ENCODE measurements at regions not wholly inside any gene's neighbourhood (a gene's known extent, or its start where the extent isn't known, plus 50 kb on each side); places are given as distances from the start of the nearest gene placed in this dataset.

DNA sequence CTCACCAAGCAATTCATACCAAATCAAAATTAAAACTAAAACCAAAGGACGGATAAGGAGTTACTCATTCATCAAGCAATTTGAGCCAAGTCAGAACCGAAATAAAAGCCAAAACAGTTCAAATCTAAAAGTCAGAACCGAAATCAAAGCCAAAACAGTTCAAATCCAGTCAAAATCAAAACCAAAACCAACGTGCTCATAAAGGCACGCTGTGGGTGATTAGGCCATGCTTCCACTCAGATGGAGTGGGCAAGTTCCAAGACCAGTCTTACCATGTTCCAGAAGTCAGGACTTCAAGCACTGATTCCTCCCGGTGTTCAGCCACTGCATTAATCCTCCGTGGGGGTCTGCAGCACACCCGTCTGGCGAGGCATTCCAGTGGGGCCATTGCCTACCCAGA, 409.3 kb downstream of the TGFB2 start:
- no peaks in the 10 kb centered on the region for H3K36me3 Mint-ChIP-seq (ENCODE audit: low read depth)
- no peaks in the 10 kb centered on the region for H3K9me3 Mint-ChIP-seq
- ATAC-seq (no peak), DNase-seq (no peak)
- no peak overlapping the region for H3K4me3 Mint-ChIP-seq
- TF ChIP-seq, protein P1, sequence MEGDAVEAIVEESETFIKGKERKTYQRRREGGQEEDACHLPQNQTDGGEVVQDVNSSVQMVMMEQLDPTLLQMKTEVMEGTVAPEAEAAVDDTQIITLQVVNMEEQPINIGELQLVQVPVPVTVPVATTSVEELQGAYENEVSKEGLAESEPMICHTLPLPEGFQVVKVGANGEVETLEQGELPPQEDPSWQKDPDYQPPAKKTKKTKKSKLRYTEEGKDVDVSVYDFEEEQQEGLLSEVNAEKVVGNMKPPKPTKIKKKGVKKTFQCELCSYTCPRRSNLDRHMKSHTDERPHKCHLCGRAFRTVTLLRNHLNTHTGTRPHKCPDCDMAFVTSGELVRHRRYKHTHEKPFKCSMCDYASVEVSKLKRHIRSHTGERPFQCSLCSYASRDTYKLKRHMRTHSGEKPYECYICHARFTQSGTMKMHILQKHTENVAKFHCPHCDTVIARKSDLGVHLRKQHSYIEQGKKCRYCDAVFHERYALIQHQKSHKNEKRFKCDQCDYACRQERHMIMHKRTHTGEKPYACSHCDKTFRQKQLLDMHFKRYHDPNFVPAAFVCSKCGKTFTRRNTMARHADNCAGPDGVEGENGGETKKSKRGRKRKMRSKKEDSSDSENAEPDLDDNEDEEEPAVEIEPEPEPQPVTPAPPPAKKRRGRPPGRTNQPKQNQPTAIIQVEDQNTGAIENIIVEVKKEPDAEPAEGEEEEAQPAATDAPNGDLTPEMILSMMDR (IDR thresholded peaks at IDR 0.05): no peak
- H3K27me3 Mint-ChIP-seq: no peaks in the 10 kb centered on the region
- ChIA-PET POLR2A (no interaction called here), CTCF (no interaction called here)
- no peak overlapping the region for H3K27ac Mint-ChIP-seq
- intact Hi-C loops (cut with micrococcal nuclease): no loop called here
- H3K4me1 Mint-ChIP-seq (ENCODE audit: low read depth): no peaks in the 10 kb centered on the region

DNA sequence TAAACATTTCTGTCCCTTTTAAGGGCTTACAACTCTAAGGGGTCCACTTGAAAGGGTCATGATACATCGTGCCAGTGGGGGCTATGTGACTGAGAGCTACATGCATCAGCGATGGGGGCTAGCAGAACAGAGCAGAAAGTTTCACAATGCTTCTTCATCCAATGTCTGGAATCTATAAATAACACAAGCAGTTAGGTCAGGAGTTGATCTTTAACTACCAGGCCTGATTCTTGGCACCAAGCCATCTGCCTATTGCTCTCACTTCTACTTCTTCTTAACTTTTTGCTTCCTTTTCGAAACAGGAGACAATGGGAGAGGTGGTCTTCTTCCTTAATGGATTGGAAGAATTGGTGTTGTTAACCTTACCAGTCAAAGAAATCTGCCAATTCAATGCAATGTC, 410.0 kb downstream of the TGFB2 start:
- no peak overlapping the region for H3K4me3 Mint-ChIP-seq
- ChIA-PET POLR2A (no interaction called here), CTCF (no interaction called here)
- DNase-seq: no peak
- ATAC-seq: no peak
- H3K4me1 Mint-ChIP-seq (ENCODE audit: low read depth): no peaks in the 10 kb centered on the region
- intact Hi-C loops (cut with micrococcal nuclease): no loop called here
- H3K27ac Mint-ChIP-seq: no peak overlapping the region
- TF ChIP-seq, protein P1 (IDR thresholded peaks at IDR 0.05): no peak
- no peaks in the 10 kb centered on the region for H3K9me3 Mint-ChIP-seq
- H3K36me3 Mint-ChIP-seq (ENCODE audit: low read depth): no peaks in the 10 kb centered on the region
- H3K27me3 Mint-ChIP-seq: no peaks in the 10 kb centered on the region

DNA sequence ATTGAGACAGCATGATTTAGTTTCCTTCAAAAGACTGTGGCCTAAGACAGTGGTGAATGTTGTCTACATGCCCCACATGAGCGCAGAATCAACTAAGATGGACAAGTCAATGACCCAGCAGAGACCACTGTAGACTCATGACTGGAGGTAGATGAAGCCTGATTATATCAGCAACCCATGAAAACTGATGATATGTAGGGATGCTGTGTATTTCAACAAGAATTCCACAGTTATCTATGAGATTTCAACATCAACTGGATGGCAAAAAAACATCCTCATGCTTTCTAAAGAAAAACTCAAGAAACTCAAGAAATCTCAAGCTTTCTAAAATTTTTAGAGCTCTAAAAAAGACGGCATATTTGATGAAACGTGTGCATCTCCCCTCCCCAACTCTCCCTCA, 413.9 kb upstream of the LYPLAL1 start:
- Mint-ChIP-seq H3K36me3 (ENCODE audit: low read depth) (no peaks in the 10 kb centered on the region), H3K27ac (no peak overlapping the region), H3K4me3 (no peak overlapping the region), H3K27me3 (no peaks in the 10 kb centered on the region), H3K4me1 (ENCODE audit: low read depth) (no peaks in the 10 kb centered on the region), H3K9me3 (no peaks in the 10 kb centered on the region)
- POLR2A ChIA-PET: no interaction called here
- ATAC-seq (no peak), DNase-seq (no peak)
- TF ChIP-seq, protein P1 (IDR thresholded peaks at IDR 0.05): no peak
- CTCF ChIA-PET: no interaction called here
- intact Hi-C loops (cut with micrococcal nuclease): no loop called here

- DNase-seq: no peak
- no peaks in the 10 kb centered on the region for H3K36me3 Mint-ChIP-seq (ENCODE audit: low read depth)
- ATAC-seq: no peak
- CTCF ChIA-PET: no interaction called here
- POLR2A ChIA-PET: no interaction called here
- no peak overlapping the region for H3K4me3 Mint-ChIP-seq
- TF ChIP-seq, protein P1 (IDR thresholded peaks at IDR 0.05): no peak
- H3K27ac Mint-ChIP-seq: no peak overlapping the region
- H3K27me3 Mint-ChIP-seq: no peaks in the 10 kb centered on the region
- no peaks in the 10 kb centered on the region for H3K4me1 Mint-ChIP-seq (ENCODE audit: low read depth)
- intact Hi-C loops (cut with micrococcal nuclease): no loop called here
- no peaks in the 10 kb centered on the region for H3K9me3 Mint-ChIP-seq
Measured at GRCh38 chr1:218760601-218761570, 412.8 kb upstream of the LYPLAL1 start.

GRCh38 chr1:218763538-218763937, 410.1 kb upstream of the LYPLAL1 start:
- Mint-ChIP-seq H3K4me1 (ENCODE audit: low read depth) (no peaks in the 10 kb centered on the region), H3K36me3 (ENCODE audit: low read depth) (no peaks in the 10 kb centered on the region), H3K9me3 (no peaks in the 10 kb centered on the region), H3K27ac (no peak overlapping the region), H3K27me3 (no peaks in the 10 kb centered on the region), H3K4me3 (no peak overlapping the region)
- ChIA-PET POLR2A (no interaction called here), CTCF (no interaction called here)
- DNase-seq (no peak), ATAC-seq (no peak)
- TF ChIP-seq, protein P1 (IDR thresholded peaks at IDR 0.05): no peak
- intact Hi-C loops (cut with micrococcal nuclease): no loop called here

Data from activated CD8-positive, alpha-beta T cell treated with anti-CD3 and anti-CD28 coated beads for 36 hours (primary cell).